SK-MEL-5 (cell line): ENCODE measurements at regions not wholly inside any gene's neighbourhood (a gene's known extent, or its start where the extent isn't known, plus 50 kb on each side); places are given as distances from the start of the nearest gene placed in this dataset.

Experiments
- DNase-seq: peaks from one replicate; pipeline ENCODE4 v3.0.0-alpha.2; 2016; ENCODE audit warnings: low read depth, low spot score
- in situ Hi-C: cut with HindIII; loops from 2 replicates; pipeline ENCODE4 v1.10.0; 2016; ENCODE audit warnings: low sequenced_read_pairs, high pct_unique_total_duplicates, low pct_unique_long_range_greater_than_20kb

GRCh38 chr9:135215571-135216161 is 128.2 kb downstream of the OLFM1 start:
- in situ Hi-C loops, result no loop called here
- DNase-seq, result no peak

GRCh38 chr9:135216236-135216635 is 128.8 kb downstream of the OLFM1 start:
- in situ Hi-C loops, result no loop called here
- DNase-seq, result no peak

GRCh38 chr9:135216791-135217441 is 129.4 kb downstream of the OLFM1 start:
- in situ Hi-C loops, result no loop called here
- no peak for DNase-seq

- in situ Hi-C loops, result no loop called here
- no peak for DNase-seq
Measured at GRCh38 chr9:135217836-135218235, 130.4 kb downstream of the OLFM1 start.

GRCh38 chr9:135218331-135219225 is 131.1 kb downstream of the OLFM1 start:
- no peak for DNase-seq
- in situ Hi-C loops, result no loop called here

GRCh38 chr9:135219676-135220600 is 132.5 kb downstream of the OLFM1 start:
- DNase-seq, result no peak
- in situ Hi-C loops, result no loop called here

- in situ Hi-C loops, result no loop called here
- DNase-seq, result no peak
Measured at GRCh38 chr9:135220601-135221575, 133.4 kb downstream of the OLFM1 start.

- in situ Hi-C loops, result no loop called here
- DNase-seq, result no peak
Measured at GRCh38 chr9:135221576-135221950, 134.1 kb downstream of the OLFM1 start.

- DNase-seq, result no peak
- in situ Hi-C loops, result no loop called here
Measured at GRCh38 chr9:135221951-135222631, 134.6 kb downstream of the OLFM1 start.

GRCh38 chr9:135222881-135223760 is 135.7 kb downstream of the OLFM1 start:
- DNase-seq, result no peak
- in situ Hi-C loops, result no loop called here

- in situ Hi-C loops, result no loop called here
- no peak for DNase-seq
Measured at GRCh38 chr9:135223831-135224230, 136.4 kb downstream of the OLFM1 start.

GRCh38 chr9:135224286-135224877 is 136.9 kb downstream of the OLFM1 start:
- no peak for DNase-seq
- in situ Hi-C loops, result no loop called here

- in situ Hi-C loops, result no loop called here
- DNase-seq, result no peak
Measured at GRCh38 chr9:135224921-135225541, 137.6 kb downstream of the OLFM1 start.

GRCh38 chr9:135225619-135226228 is 138.3 kb downstream of the OLFM1 start:
- in situ Hi-C loops, result no loop called here

More at GRCh38 chr9:135225619-135226228, 138.3 kb downstream of the OLFM1 start:
- no peak for DNase-seq
